Ectodermal cell (in vitro differentiated cells): ENCODE measurements at regions not wholly inside any gene's neighbourhood (a gene's known extent, or its start where the extent isn't known, plus 50 kb on each side); places are given as distances from the start of the nearest gene placed in this dataset.

Experiments
- H3K27ac ChIP-seq: 2 replicates; pipeline ENCODE4 v1.7.0; 2013; ENCODE audit warnings: mild to moderate bottlenecking, low read depth, low read length; ENCODE audit not compliant: insufficient read depth, poor library complexity, severe bottlenecking
- H3K27me3 ChIP-seq: 2 replicates; pipeline ENCODE4 v1.7.0; 2013; ENCODE audit warnings: mild to moderate bottlenecking, low read length; ENCODE audit not compliant: insufficient read depth, control insufficient read depth, poor library complexity, severe bottlenecking
- H3K36me3 ChIP-seq: one replicate; pipeline ENCODE4 v1.7.0; 2013; ENCODE audit warnings: low read length; ENCODE audit not compliant: control insufficient read depth, insufficient read depth
- H3K4me1 ChIP-seq: one replicate; pipeline ENCODE4 v1.7.0; 2013; ENCODE audit warnings: low read length; ENCODE audit not compliant: control insufficient read depth, insufficient read depth
- H3K4me3 ChIP-seq: 2 replicates; pipeline ENCODE4 v1.7.0; 2013; ENCODE audit warnings: low read depth, low read length, control low read depth; ENCODE audit not compliant: insufficient read depth
- H3K9me3 ChIP-seq: 2 replicates; pipeline ENCODE4 v1.7.0; 2013; ENCODE audit warnings: mild to moderate bottlenecking, low read length, moderate library complexity; ENCODE audit not compliant: control insufficient read depth
- WGBS, 2 experiments: methylation state at CpG; one replicate each; pipeline ENCODE4 v1.1.7; 2013; ENCODE audit warnings: missing lambda C conversion rate in 2 of 2; 5-methylcytosine and 5-hydroxymethylcytosine counted together

- no peak overlapping the region for H3K4me3 ChIP-seq
- H3K4me1 ChIP-seq, result no peaks in the 10 kb centered on the region
- H3K36me3 ChIP-seq, result no peaks in the 10 kb centered on the region
- WGBS, 2 experiments, result 100% methylated on average over 1 of the region's 1 CpG; no CpG with 5 or more reads in 1 of the 2 experiments
- no peak overlapping the region for H3K27ac ChIP-seq
- H3K9me3 ChIP-seq, result no peaks in the 10 kb centered on the region
- H3K27me3 ChIP-seq, result no peaks in the 10 kb centered on the region
These were observed 104.8 kb upstream of the VRK2 start for GRCh38 chr2:57941816-57942215.

GRCh38 chr2:57943315-57943714 is 103.3 kb upstream of the VRK2 start:
- H3K36me3 ChIP-seq, result no peaks in the 10 kb centered on the region
- no peaks in the 10 kb centered on the region for H3K4me1 ChIP-seq
- no peaks in the 10 kb centered on the region for H3K9me3 ChIP-seq
- no peak overlapping the region for H3K27ac ChIP-seq
- no peaks in the 10 kb centered on the region for H3K27me3 ChIP-seq
- H3K4me3 ChIP-seq, result no peak overlapping the region

GRCh38 chr2:57947398-57947797 is 99.2 kb upstream of the VRK2 start:
- H3K27me3 ChIP-seq, result no peaks in the 10 kb centered on the region
- no peaks in the 10 kb centered on the region for H3K36me3 ChIP-seq
- H3K4me1 ChIP-seq, result no peaks in the 10 kb centered on the region
- H3K9me3 ChIP-seq, result no peaks in the 10 kb centered on the region
- H3K4me3 ChIP-seq, result no peak overlapping the region
- H3K27ac ChIP-seq, result no peak overlapping the region

GRCh38 chr2:57954020-57954419 is 92.6 kb upstream of the VRK2 start:
- Histone ChIP-seq H3K4me1 (no peaks in the 10 kb centered on the region), H3K4me3 (no peak overlapping the region)
- WGBS, 2 experiments, result 86 to 92% methylated on average over 1 of the region's 1 CpG

GRCh38 chr2:57957238-57957637 is 89.4 kb upstream of the VRK2 start:
- WGBS, 2 experiments, result 97% methylated on average over 3 of the region's 3 CpGs; no CpG with 5 or more reads in 1 of the 2 experiments

More at GRCh38 chr2:57954020-57954419, 92.6 kb upstream of the VRK2 start:
- Histone ChIP-seq H3K9me3 (no peaks in the 10 kb centered on the region), H3K36me3 (no peaks in the 10 kb centered on the region), H3K27me3 (no peaks in the 10 kb centered on the region), H3K27ac (no peak overlapping the region)

GRCh38 chr2:57959390-57959789 is 87.2 kb upstream of the VRK2 start:
- Histone ChIP-seq H3K36me3 (no peaks in the 10 kb centered on the region), H3K27me3 (no peaks in the 10 kb centered on the region), H3K4me1 (no peaks in the 10 kb centered on the region), H3K9me3 (no peaks in the 10 kb centered on the region), H3K4me3 (no peak overlapping the region), H3K27ac (no peak overlapping the region)
- WGBS, 2 experiments, result 83 to 90% methylated on average over 7 of the region's 7 CpGs

More at GRCh38 chr2:57957238-57957637, 89.4 kb upstream of the VRK2 start:
- Histone ChIP-seq H3K4me1 (no peaks in the 10 kb centered on the region), H3K4me3 (no peak overlapping the region), H3K27ac (no peak overlapping the region), H3K36me3 (no peaks in the 10 kb centered on the region), H3K9me3 (no peaks in the 10 kb centered on the region), H3K27me3 (no peaks in the 10 kb centered on the region)

- Histone ChIP-seq H3K27ac (no peak overlapping the region), H3K36me3 (no peaks in the 10 kb centered on the region), H3K9me3 (no peaks in the 10 kb centered on the region), H3K4me1 (no peaks in the 10 kb centered on the region), H3K4me3 (no peak overlapping the region), H3K27me3 (no peaks in the 10 kb centered on the region)
- 93 to 96% methylated on average over 3 of the region's 3 CpGs for WGBS, 2 experiments
These were observed 83.7 kb upstream of the VRK2 start for GRCh38 chr2:57962861-57963260.

GRCh38 chr2:57965219-57965618 is 81.4 kb upstream of the VRK2 start:
- Histone ChIP-seq H3K4me3 (no peak overlapping the region), H3K27me3 (no peaks in the 10 kb centered on the region), H3K9me3 (no peaks in the 10 kb centered on the region), H3K27ac (no peak overlapping the region), H3K4me1 (no peaks in the 10 kb centered on the region), H3K36me3 (no peaks in the 10 kb centered on the region)
- 100% methylated on average over 1 of the region's 1 CpG for WGBS, 2 experiments

- 93 to 100% methylated on average over 1 of the region's 1 CpG for WGBS, 2 experiments
- H3K4me1 ChIP-seq, result no peaks in the 10 kb centered on the region
- H3K27ac ChIP-seq, result no peak overlapping the region
- H3K9me3 ChIP-seq, result no peaks in the 10 kb centered on the region
- H3K27me3 ChIP-seq, result no peaks in the 10 kb centered on the region
- no peaks in the 10 kb centered on the region for H3K36me3 ChIP-seq
- no peak overlapping the region for H3K4me3 ChIP-seq
These were observed 80.6 kb upstream of the VRK2 start for GRCh38 chr2:57965961-57966360.

- Histone ChIP-seq H3K4me1 (no peaks in the 10 kb centered on the region), H3K27ac (no peak overlapping the region), H3K4me3 (no peak overlapping the region), H3K36me3 (no peaks in the 10 kb centered on the region), H3K9me3 (no peaks in the 10 kb centered on the region), H3K27me3 (no peaks in the 10 kb centered on the region)
- WGBS, 2 experiments, result 82 to 92% methylated on average over 1 of the region's 2 CpGs
These were observed 72.9 kb upstream of the VRK2 start for GRCh38 chr2:57973621-57974186.

GRCh38 chr2:57979158-57979557 is 67.4 kb upstream of the VRK2 start:
- H3K27me3 ChIP-seq, result no peaks in the 10 kb centered on the region
- no peak overlapping the region for H3K27ac ChIP-seq
- H3K4me3 ChIP-seq, result no peak overlapping the region
- 74 to 87% methylated on average over 4 of the region's 4 CpGs for WGBS, 2 experiments
- no peaks in the 10 kb centered on the region for H3K36me3 ChIP-seq
- H3K9me3 ChIP-seq, result no peaks in the 10 kb centered on the region
- no peaks in the 10 kb centered on the region for H3K4me1 ChIP-seq
